ENCODE measurements at regions not wholly inside any gene's neighbourhood (a gene's known extent, or its start where the extent isn't known, plus 50 kb on each side); places are given as distances from the start of the nearest gene placed in this dataset.

- H3K4me3 ChIP-seq (ENCODE audit: low read depth, low read length) = no peak overlapping the region
- no peak for DNase-seq (ENCODE audit: low read depth)
- TF ChIP-seq CTCF (IDR thresholded peaks at IDR 0.05; ENCODE audit: insufficient read depth, low read depth, low read length, missing control alignments) = no peak
Observed at GRCh38 chr7:113424185-113424817, 305.9 kb upstream of the SMIM30 start.

- H3K4me3 ChIP-seq (ENCODE audit: low read depth, low read length) = no peak overlapping the region
- DNase-seq (ENCODE audit: low read depth) = peak; percentile 90
- TF ChIP-seq CTCF (IDR thresholded peaks at IDR 0.05; ENCODE audit: insufficient read depth, low read depth, low read length, missing control alignments) = peak; percentile 90
Observed at GRCh38 chr7:113421696-113422330, 303.5 kb upstream of the SMIM30 start.

GRCh38 chr7:113414401-113415035 lies 296.2 kb upstream of the SMIM30 start:
- no peak for DNase-seq (ENCODE audit: low read depth)
- no peak overlapping the region for H3K4me3 ChIP-seq (ENCODE audit: low read depth, low read length)
- TF ChIP-seq CTCF (IDR thresholded peaks at IDR 0.05; ENCODE audit: insufficient read depth, low read depth, low read length, missing control alignments) = no peak

- DNase-seq (ENCODE audit: low read depth) = no peak
- no peak for TF ChIP-seq CTCF (IDR thresholded peaks at IDR 0.05; ENCODE audit: insufficient read depth, low read depth, low read length, missing control alignments)
- no peak overlapping the region for H3K4me3 ChIP-seq (ENCODE audit: low read depth, low read length)
Observed at GRCh38 chr7:113412410-113412809, 294.1 kb upstream of the SMIM30 start.

- no peak for DNase-seq (ENCODE audit: low read depth)
- TF ChIP-seq CTCF (IDR thresholded peaks at IDR 0.05; ENCODE audit: insufficient read depth, low read depth, low read length, missing control alignments) = no peak
- no peak overlapping the region for H3K4me3 ChIP-seq (ENCODE audit: low read depth, low read length)
Observed at GRCh38 chr7:113410796-113411195, 292.4 kb upstream of the SMIM30 start.

GRCh38 chr7:113408999-113409398 lies 290.6 kb upstream of the SMIM30 start:
- no peak overlapping the region for H3K4me3 ChIP-seq (ENCODE audit: low read depth, low read length)
- DNase-seq (ENCODE audit: low read depth) = no peak
- no peak for TF ChIP-seq CTCF (IDR thresholded peaks at IDR 0.05; ENCODE audit: insufficient read depth, low read depth, low read length, missing control alignments)
